Liver (tissue), 7 donors: ENCODE measurements at regions not wholly inside any gene's neighbourhood (a gene's known extent, or its start where the extent isn't known, plus 50 kb on each side); places are given as distances from the start of the nearest gene placed in this dataset.

Experiments used
- DNase-seq: peaks from one replicate; pipeline ENCODE4 v3.0.0-alpha.2; 2017; ENCODE audit warnings: low spot score
- H3K27ac ChIP-seq, 2 donors: one replicate each; pipeline ENCODE4 v1.7.0; 2013; ENCODE audit warnings: inconsistent platforms in 2 of 2, low read length in 2 of 2, control low read depth in 1 of 2, low read depth in 1 of 2, mild to moderate bottlenecking in 1 of 2
- H3K27me3 ChIP-seq, 4 donors: one replicate each; pipeline versions ENCODE4 v1.6.1 to v1.7.0; 2013; ENCODE audit warnings: low read length in 3 of 4, inconsistent platforms in 1 of 4, mild to moderate bottlenecking in 1 of 4, moderate library complexity in 1 of 4; ENCODE audit not compliant: control insufficient read depth in 4 of 4, insufficient read depth in 4 of 4
- H3K36me3 ChIP-seq, 4 donors: one replicate each; pipeline versions ENCODE4 v1.6.1 to v1.7.0; 2013; ENCODE audit warnings: low read length in 3 of 4, mild to moderate bottlenecking in 3 of 4, low read depth in 1 of 4, moderate library complexity in 1 of 4; ENCODE audit not compliant: control insufficient read depth in 4 of 4, insufficient read depth in 3 of 4
- H3K4me1 ChIP-seq, 4 donors: one replicate each; pipeline versions ENCODE4 v1.6.1 to v1.7.0; 2013; ENCODE audit warnings: low read length in 3 of 4, mild to moderate bottlenecking in 3 of 4, moderate library complexity in 1 of 4; ENCODE audit not compliant: control insufficient read depth in 4 of 4, insufficient read depth in 4 of 4
- H3K4me3 ChIP-seq, 3 donors: one replicate each; pipeline versions ENCODE4 v1.6.1 to v1.7.0; 2013; ENCODE audit warnings: low read length in 3 of 3, control low read depth in 1 of 3, low read depth in 1 of 3, mild to moderate bottlenecking in 1 of 3
- H3K9ac ChIP-seq, 2 donors: one replicate each; pipeline ENCODE4 v1.7.0; 2013; ENCODE audit warnings: low read length in 2 of 2, mild to moderate bottlenecking in 2 of 2, moderate library complexity in 2 of 2, control low read depth in 1 of 2, low read depth in 1 of 2
- H3K9me3 ChIP-seq, 4 donors: one replicate each; pipeline versions ENCODE4 v1.6.1 to v1.7.0; 2013; ENCODE audit warnings: low read length in 3 of 4; ENCODE audit not compliant: control insufficient read depth in 4 of 4
- FOXA1 ChIP-seq: IDR thresholded peaks from 2 replicates; pipeline ENCODE4 v1.6.1; 2016; ENCODE audit warnings: antibody characterized with exemption
- GABPA ChIP-seq, 2 donors: IDR thresholded peaks in 1 of 2; conservative IDR thresholded peaks in 1 of 2; 2 replicates each; pipeline ENCODE4 v1.6.1; 2016; ENCODE audit warnings: antibody characterized with exemption in 2 of 2, mild to moderate bottlenecking in 1 of 2, moderate library complexity in 1 of 2
- HNF4A ChIP-seq, 2 donors: conservative IDR thresholded peaks; 2 replicates each; pipeline ENCODE4 v1.6.1; 2016; ENCODE audit warnings: antibody characterized with exemption in 2 of 2, mild to moderate bottlenecking in 2 of 2
- HNF4G ChIP-seq: IDR thresholded peaks from 2 replicates; pipeline ENCODE4 v1.6.1; 2016; ENCODE audit warnings: antibody characterized with exemption
- NR2F2 ChIP-seq: IDR thresholded peaks from 2 replicates; pipeline ENCODE4 v1.6.1; 2016; ENCODE audit warnings: antibody characterized with exemption
- SP1 ChIP-seq: IDR thresholded peaks from 2 replicates; pipeline ENCODE4 v1.6.1; 2018; ENCODE audit warnings: antibody characterized with exemption, mild to moderate bottlenecking
- TAF1 ChIP-seq: conservative IDR thresholded peaks from 2 replicates; pipeline ENCODE4 v1.6.1; 2016; ENCODE audit warnings: antibody characterized with exemption, mild to moderate bottlenecking
- YY1 ChIP-seq: IDR thresholded peaks from 2 replicates; pipeline ENCODE4 v1.6.1; 2016; ENCODE audit warnings: antibody characterized with exemption, mild to moderate bottlenecking
- WGBS: extraction: QIAGEN DNeasy Blood & Tissue Kit; methylation state at CpG from one replicate; pipeline ENCODE4 v1.1.7; 2013; 5-methylcytosine and 5-hydroxymethylcytosine counted together
- donor health status: healthy.
- donor health status: healthy.
- donor health status: healthy.
- donor health status: healthy.

DNA sequence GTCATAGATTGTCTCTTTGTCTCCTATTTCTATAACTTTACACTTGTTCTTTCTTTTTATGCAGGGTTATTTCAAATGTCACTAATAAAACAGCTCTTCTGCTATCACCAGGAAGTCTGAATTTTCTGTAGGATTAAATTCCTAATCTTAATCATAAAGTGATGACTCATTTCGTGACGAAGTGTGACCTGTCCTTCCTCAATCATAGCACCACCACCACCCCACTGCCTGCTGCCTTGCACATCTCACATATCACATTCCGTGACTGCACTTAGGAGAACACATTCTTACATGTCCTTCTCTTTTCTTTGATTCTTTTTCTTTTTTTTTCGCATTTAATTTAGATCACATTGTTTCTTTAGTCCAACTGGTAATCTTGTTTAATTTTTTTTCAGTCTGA is 57.7 kb upstream of the UGT2B7 start:
- Histone ChIP-seq H3K9me3 (no peaks in the 10 kb centered on the region), H3K4me3 (no peak overlapping the region), H3K27me3 (no peaks in the 10 kb centered on the region), H3K4me1 (no peaks in the 10 kb centered on the region), H3K9ac (no peak overlapping the region), H3K36me3 (no peaks in the 10 kb centered on the region), H3K27ac (no peak overlapping the region)
- no peak for DNase-seq
- no peak for TF ChIP-seq HNF4G
- TF ChIP-seq HNF4A (conservative IDR thresholded peaks at IDR 0.05), result no peak
- no peak for TF ChIP-seq GABPA (IDR thresholded peaks at IDR 0.05 in 1 of 2, conservative IDR thresholded peaks at IDR 0.05 in 1 of 2)
- no peak for TF ChIP-seq TAF1
- 84% methylated on average over 4 of the region's 4 CpGs for WGBS

DNA sequence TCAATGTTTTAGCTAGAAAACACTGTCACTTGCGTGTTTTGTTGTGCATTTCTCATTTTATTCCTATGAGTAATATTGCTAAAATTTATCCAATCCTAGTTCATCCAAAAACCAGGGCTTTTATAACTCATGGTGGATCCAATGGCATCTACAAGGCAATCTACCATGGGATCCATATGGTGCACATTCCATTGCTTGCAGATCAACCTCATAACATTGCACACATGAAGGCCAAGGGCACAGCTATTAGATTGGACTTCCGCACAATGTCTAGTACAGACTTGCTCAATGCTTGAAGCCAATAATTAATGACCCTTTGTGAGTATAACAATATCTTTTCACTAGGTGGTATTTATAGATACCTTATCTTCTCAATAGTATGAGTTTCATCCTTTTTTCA is 57.2 kb upstream of the UGT2B7 start:
- DNase-seq, result no peak
- no peaks in the 10 kb centered on the region for H3K4me1 ChIP-seq
- H3K36me3 ChIP-seq, result no peaks in the 10 kb centered on the region
- H3K9me3 ChIP-seq, result no peaks in the 10 kb centered on the region
- H3K9ac ChIP-seq, result no peak overlapping the region
- no peak overlapping the region for H3K27ac ChIP-seq
- 99% methylated on average over 2 of the region's 2 CpGs for WGBS
- H3K4me3 ChIP-seq, result no peak overlapping the region
- H3K27me3 ChIP-seq, result no peaks in the 10 kb centered on the region
- TF ChIP-seq HNF4G, result no peak
- TF ChIP-seq FOXA1, result no peak
- TF ChIP-seq YY1, result no peak
- no peak for TF ChIP-seq NR2F2
- no peak for TF ChIP-seq GABPA (IDR thresholded peaks at IDR 0.05 in 1 of 2, conservative IDR thresholded peaks at IDR 0.05 in 1 of 2)

DNA sequence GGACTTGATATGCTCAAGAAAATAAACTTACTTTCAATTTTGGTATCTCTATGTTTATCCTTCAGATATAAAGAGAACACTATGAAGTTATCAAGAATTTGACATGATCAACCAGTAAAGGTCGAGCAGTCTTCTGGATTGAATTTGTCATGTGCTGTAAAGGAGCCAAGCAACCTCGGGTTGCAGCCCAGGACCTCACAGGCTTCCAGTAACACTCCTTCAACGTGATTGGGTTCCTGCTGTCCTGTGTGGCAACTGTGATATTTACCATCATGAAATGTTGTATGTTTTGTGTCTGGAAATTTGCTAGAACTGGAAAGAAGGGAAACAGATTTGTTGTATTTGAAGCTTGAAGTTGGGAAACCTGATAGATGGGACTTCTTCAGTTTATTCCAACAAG is 52.0 kb upstream of the UGT2B7 start:
- no peak overlapping the region for H3K27ac ChIP-seq
- WGBS, result 29% methylated on average over 3 of the region's 3 CpGs

More for the DNA sequence above, 52.0 kb upstream of the UGT2B7 start:
- TF ChIP-seq SP1 (no peak), HNF4A (conservative IDR thresholded peaks at IDR 0.05) (peak in 1 of 2 donors; percentile 15)
- Histone ChIP-seq H3K4me1 (peaks cover 0 to 13% (median 0%) of the 10 kb centered on the region in 4 donors), H3K4me3 (no peak overlapping the region), H3K36me3 (no peaks in the 10 kb centered on the region), H3K27me3 (no peaks in the 10 kb centered on the region), H3K9me3 (no peaks in the 10 kb centered on the region), H3K9ac (no peak overlapping the region)
- DNase-seq, result no peak
